Right cardiac atrium (tissue), 5 donors: ENCODE measurements at regions not wholly inside any gene's neighbourhood (a gene's known extent, or its start where the extent isn't known, plus 50 kb on each side); places are given as distances from the start of the nearest gene placed in this dataset.

Source experiments
- ATAC-seq, 2 donors: fragments of 200-7000 bp; cut with Tn5 transposase; one replicate each; pipeline versions ENCODE4 v1.8.0 to v1.9.1; 2020; ENCODE audit warnings: moderate library complexity in 2 of 2, mild to moderate bottlenecking in 1 of 2
- DNase-seq, 3 donors: peaks; one replicate each; pipeline ENCODE4 v3.0.0-alpha.2; 2020
- H3K27ac ChIP-seq: one replicate; pipeline ENCODE4 v1.5.1; 2013; ENCODE audit warnings: mild to moderate bottlenecking, low read length, control low read depth, moderate library complexity
- H3K27me3 ChIP-seq: one replicate; pipeline ENCODE4 v1.6.1; 2013; ENCODE audit not compliant: control insufficient read depth, insufficient read depth
- H3K4me1 ChIP-seq: one replicate; pipeline ENCODE4 v1.6.1; 2013; ENCODE audit warnings: low read length; ENCODE audit not compliant: control insufficient read depth, insufficient read depth
- H3K4me3 ChIP-seq: one replicate; pipeline ENCODE4 v1.5.1; 2013; ENCODE audit warnings: low read length, control low read depth
- H3K9me3 ChIP-seq: one replicate; pipeline ENCODE4 v1.6.1; 2013; ENCODE audit warnings: low read length; ENCODE audit not compliant: control insufficient read depth
- WGBS: extraction: QIAGEN DNeasy Blood & Tissue Kit; methylation state at CpG from one replicate; pipeline ENCODE4 v1.1.7; 2013; 5-methylcytosine and 5-hydroxymethylcytosine counted together
- intact Hi-C, 4 donors: fragments of 100-400 bp; cut with DNase I; formaldehyde crosslinking; loops; one replicate each; pipeline versions ENCODE4 v1.11.0 to v1.14.0; 2022 to 2023
- donor health status: healthy with polysubstance abuse.
- donor health status: DM: no; HTN: yes; CAD: no.
- donor health status: DM: no; HTN: no; CAD: no.
- donor health status: DM: no; HTN: yes; CAD: no; lungs with severe emphysema.
- donor health status: DM: yes; HTN: yes; CAD: no.

GRCh38 chr9:106339882-106340281 is 523.1 kb upstream of the ZNF462 start:
- no peak for DNase-seq
- WGBS, result 54% methylated on average over 3 of the region's 3 CpGs
- no peaks in the 10 kb centered on the region for H3K9me3 ChIP-seq
- no peaks in the 10 kb centered on the region for H3K27me3 ChIP-seq
- H3K4me1 ChIP-seq, result no peaks in the 10 kb centered on the region
- no peak overlapping the region for H3K27ac ChIP-seq
- intact Hi-C loops, result no loop called here
- H3K4me3 ChIP-seq, result no peak overlapping the region
- peak in 1 of 2 donors; percentile 36 for ATAC-seq

- H3K4me3 ChIP-seq, result no peak overlapping the region
- 35% methylated on average over 1 of the region's 1 CpG for WGBS
- no peaks in the 10 kb centered on the region for H3K4me1 ChIP-seq
- no peaks in the 10 kb centered on the region for H3K27me3 ChIP-seq
- ATAC-seq (no peak), DNase-seq (no peak)
- no peaks in the 10 kb centered on the region for H3K9me3 ChIP-seq
- H3K27ac ChIP-seq, result no peak overlapping the region
- intact Hi-C loops, result no loop called here
Observed at GRCh38 chr9:106350777-106351176, 512.2 kb upstream of the ZNF462 start.

DNA sequence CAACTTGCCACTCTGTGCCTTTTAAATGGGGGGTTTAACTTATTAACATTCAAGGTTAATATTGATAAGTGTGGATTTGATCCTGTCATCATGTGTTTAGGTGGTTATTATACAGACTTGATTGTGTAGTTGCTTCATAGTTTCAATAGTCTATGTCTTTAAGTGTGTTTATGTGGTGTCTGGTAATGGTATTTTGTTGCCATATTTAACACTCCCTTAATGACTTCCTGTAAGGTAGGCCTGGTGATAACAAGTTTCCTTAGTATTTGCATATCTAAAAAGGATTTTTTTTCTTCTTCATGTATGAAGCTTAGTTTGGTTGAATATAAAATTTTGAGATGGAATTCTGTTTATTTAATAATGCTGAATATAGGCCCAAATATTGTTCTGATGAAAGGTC is 506.0 kb upstream of the ZNF462 start:
- intact Hi-C loops, result no loop called here

DNA sequence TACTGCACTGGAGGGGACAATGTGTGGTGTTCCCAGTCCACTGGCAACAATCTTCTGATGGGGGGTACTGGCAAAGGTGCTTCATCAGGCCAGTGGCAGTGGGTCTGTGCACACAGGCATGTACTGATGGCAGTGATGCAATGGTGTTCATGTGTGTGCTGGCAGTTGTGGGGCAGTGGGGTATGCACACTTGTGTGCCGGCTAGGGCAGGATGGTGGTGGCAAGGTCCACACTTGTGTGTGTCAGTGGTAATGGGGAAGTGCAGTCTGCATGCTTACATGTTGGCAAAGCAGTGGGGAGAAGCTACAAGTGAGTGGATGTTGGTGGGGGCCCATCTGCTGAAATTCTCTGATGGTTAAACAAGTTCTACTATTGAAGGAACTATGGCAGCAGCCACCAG is 504.6 kb upstream of the ZNF462 start:
- no peak for DNase-seq
- Histone ChIP-seq H3K4me1 (no peaks in the 10 kb centered on the region), H3K27me3 (no peaks in the 10 kb centered on the region), H3K27ac (no peak overlapping the region), H3K4me3 (no peak overlapping the region), H3K9me3 (no peaks in the 10 kb centered on the region)
- 97% methylated on average over 1 of the region's 1 CpG for WGBS
- intact Hi-C loops, result no loop called here
- no peak for ATAC-seq

More for the DNA sequence above, 506.0 kb upstream of the ZNF462 start:
- Histone ChIP-seq H3K27ac (no peak overlapping the region), H3K4me1 (no peaks in the 10 kb centered on the region), H3K27me3 (no peaks in the 10 kb centered on the region), H3K9me3 (no peaks in the 10 kb centered on the region), H3K4me3 (no peak overlapping the region)
- DNase-seq (no peak), ATAC-seq (no peak)

DNA sequence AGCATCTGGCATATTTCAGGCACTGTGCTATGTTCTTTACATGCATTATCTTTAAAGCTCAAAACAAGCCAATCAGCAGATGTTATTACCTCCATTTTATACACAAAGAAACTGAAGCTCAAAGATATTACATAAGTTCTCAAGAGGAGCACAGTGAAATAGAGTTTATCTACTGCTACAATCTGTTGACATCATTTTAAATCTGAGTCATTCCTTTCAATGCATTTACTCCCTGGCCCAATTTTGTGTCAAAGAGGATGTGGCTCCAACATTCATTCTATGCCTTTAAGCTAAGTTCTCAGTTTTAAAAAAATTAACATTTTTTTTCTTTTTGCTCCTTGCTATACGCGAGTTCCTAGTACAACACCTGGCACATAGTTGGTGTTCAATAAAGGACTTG is 486.3 kb upstream of the ZNF462 start:
- intact Hi-C loops, result no loop called here
- Histone ChIP-seq H3K9me3 (no peaks in the 10 kb centered on the region), H3K27me3 (no peaks in the 10 kb centered on the region), H3K4me3 (no peak overlapping the region), H3K27ac (no peak overlapping the region), H3K4me1 (no peaks in the 10 kb centered on the region)
- WGBS, result 88% methylated on average over 2 of the region's 2 CpGs
- DNase-seq, result no peak
- no peak for ATAC-seq

DNA sequence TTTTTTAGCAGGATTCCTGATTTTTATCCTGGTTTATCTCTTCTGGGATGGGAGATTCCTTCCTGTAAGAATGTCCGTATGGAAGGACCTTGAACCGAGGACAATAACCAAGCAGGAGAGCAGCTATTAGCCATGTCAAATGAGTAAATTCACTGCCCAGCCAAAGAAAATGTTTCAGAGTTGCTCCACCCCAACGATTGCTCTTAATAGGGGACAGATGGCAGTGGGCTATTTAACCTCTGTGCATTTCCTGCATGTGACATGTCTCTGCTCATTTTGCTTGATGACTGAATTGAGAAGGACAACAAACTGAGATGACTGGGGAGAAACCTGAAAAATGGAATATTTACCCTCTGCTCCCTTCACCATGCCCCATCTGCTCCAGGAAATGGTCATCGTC is 479.9 kb upstream of the ZNF462 start:
- WGBS, result 75% methylated on average over 4 of the region's 4 CpGs
- no peak for ATAC-seq
- Histone ChIP-seq H3K4me3 (no peak overlapping the region), H3K9me3 (no peaks in the 10 kb centered on the region), H3K27me3 (no peaks in the 10 kb centered on the region), H3K27ac (no peak overlapping the region), H3K4me1 (no peaks in the 10 kb centered on the region)
- intact Hi-C loops, result no loop called here
- DNase-seq, result no peak

DNA sequence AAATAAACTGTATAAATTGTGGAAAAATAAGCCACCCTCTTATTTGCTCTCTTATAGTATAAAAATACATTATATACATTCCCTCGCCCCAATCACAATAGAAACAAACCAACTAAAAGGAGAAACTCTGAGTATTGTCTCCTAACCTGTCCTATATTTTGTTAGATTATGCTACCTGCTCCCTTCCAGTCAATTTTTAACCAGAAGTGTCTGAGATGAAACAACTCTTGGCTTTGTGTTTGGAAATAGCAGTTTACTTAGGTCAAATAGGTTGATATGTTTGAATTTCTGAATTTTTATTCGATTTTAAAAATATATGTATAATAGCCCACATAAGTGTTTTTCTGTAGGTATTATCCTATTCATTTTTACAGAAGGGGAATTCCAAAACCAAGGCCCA is 475.0 kb upstream of the ZNF462 start:
- WGBS, result 93% methylated on average over 2 of the region's 2 CpGs
- no peak overlapping the region for H3K27ac ChIP-seq
- no peak for ATAC-seq
- no peaks in the 10 kb centered on the region for H3K9me3 ChIP-seq
- no peak overlapping the region for H3K4me3 ChIP-seq
- no peaks in the 10 kb centered on the region for H3K4me1 ChIP-seq
- DNase-seq, result no peak
- intact Hi-C loops, result no loop called here
- H3K27me3 ChIP-seq, result no peaks in the 10 kb centered on the region

- no peaks in the 10 kb centered on the region for H3K9me3 ChIP-seq
- no peak overlapping the region for H3K27ac ChIP-seq
- intact Hi-C loops, result no loop called here
- H3K27me3 ChIP-seq, result no peaks in the 10 kb centered on the region
- H3K4me3 ChIP-seq, result no peak overlapping the region
- 83% methylated on average over 2 of the region's 2 CpGs for WGBS
- H3K4me1 ChIP-seq, result no peaks in the 10 kb centered on the region
- ATAC-seq (no peak), DNase-seq (no peak)
Observed at GRCh38 chr9:106393226-106393625, 469.7 kb upstream of the ZNF462 start.

GRCh38 chr9:106400170-106400569 is 462.8 kb upstream of the ZNF462 start:
- WGBS, result 64% methylated on average over 1 of the region's 1 CpG
- Histone ChIP-seq H3K4me1 (no peaks in the 10 kb centered on the region), H3K27me3 (peaks cover 3% of the 10 kb centered on the region), H3K4me3 (no peak overlapping the region), H3K27ac (no peak overlapping the region), H3K9me3 (no peaks in the 10 kb centered on the region)
- intact Hi-C loops, result no loop called here
- DNase-seq, result no peak
- ATAC-seq, result no peak

DNA sequence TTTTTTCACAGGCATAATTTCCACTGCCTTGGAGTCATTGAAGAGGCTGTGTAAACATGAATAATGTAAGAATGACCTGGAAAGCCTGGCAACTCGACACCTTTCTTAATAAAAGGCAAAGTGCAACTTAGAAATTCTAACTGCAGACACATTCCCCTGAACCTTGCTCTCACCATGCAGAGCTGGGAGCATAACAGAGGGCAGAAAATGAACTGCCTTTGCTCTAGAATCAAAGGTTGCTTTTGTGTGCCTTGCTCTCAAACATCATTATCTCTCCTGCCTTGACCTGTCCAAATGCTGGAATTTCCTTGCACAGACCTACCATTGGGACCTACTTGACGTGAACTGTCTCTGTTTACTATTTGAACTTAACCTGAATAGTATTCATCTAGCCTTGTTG is 462.0 kb upstream of the ZNF462 start:
- DNase-seq (no peak), ATAC-seq (no peak)
- intact Hi-C loops, result no loop called here
- Histone ChIP-seq H3K27ac (no peak overlapping the region), H3K27me3 (peaks cover 3% of the 10 kb centered on the region), H3K4me1 (no peaks in the 10 kb centered on the region), H3K4me3 (no peak overlapping the region), H3K9me3 (no peaks in the 10 kb centered on the region)
- WGBS, result 70% methylated on average over 2 of the region's 2 CpGs

DNA sequence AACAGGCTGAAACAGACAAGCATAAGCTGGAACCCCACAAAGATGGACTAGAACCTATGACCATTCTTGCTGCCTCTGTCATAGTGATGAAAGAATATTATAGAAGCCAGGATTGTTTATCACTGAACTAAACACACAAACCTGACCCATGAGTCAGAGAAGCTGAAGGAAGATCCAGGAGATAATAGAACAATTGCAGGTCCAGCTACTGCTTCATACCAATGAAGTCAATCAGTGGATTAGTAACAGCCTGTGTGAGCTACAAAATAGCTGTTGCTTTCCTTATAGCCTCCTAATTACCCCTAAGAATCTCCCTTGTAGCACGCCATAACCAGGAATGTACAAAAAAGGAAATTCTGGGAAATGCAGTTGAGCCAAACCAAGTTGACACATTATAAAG is 459.9 kb upstream of the ZNF462 start:
- ATAC-seq (no peak), DNase-seq (no peak)
- WGBS, result 88% methylated on average over 1 of the region's 1 CpG
- intact Hi-C loops, result no loop called here
- no peak overlapping the region for H3K4me3 ChIP-seq
- H3K9me3 ChIP-seq, result no peaks in the 10 kb centered on the region
- peaks cover 3% of the 10 kb centered on the region for H3K27me3 ChIP-seq
- H3K27ac ChIP-seq, result no peak overlapping the region
- no peaks in the 10 kb centered on the region for H3K4me1 ChIP-seq

GRCh38 chr9:106404137-106404536 is 458.8 kb upstream of the ZNF462 start:
- DNase-seq (no peak), ATAC-seq (no peak)
- intact Hi-C loops, result no loop called here
- no peak overlapping the region for H3K27ac ChIP-seq
- H3K27me3 ChIP-seq, result peaks cover 1% of the 10 kb centered on the region
- H3K4me1 ChIP-seq, result no peaks in the 10 kb centered on the region
- H3K9me3 ChIP-seq, result no peaks in the 10 kb centered on the region
- H3K4me3 ChIP-seq, result no peak overlapping the region
